ENCODE measurements at regions not wholly inside any gene's neighbourhood (a gene's known extent, or its start where the extent isn't known, plus 50 kb on each side); places are given as distances from the start of the nearest gene placed in this dataset.

DNA sequence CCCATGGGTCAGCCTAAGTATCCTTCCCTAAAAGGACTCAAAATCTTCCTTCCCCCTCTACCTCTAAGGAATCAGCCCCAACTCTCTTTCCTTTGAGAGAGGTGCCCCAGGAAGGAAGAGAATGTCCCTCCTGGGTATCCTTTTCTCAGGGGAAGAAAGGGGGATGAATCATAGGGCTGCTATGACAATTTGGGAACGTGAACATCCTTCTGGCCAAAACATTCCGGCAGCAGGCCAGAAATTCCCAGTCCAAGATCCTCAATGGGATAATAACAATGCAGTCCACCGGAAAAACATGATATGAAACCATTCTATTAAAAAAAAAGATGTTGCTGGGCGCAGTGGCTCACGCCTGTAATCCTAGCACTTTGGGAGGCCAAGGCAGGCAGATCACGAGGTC, 50.8 kb upstream of the CACNA2D3 start:
- Histone ChIP-seq H2AK5ac (ENCODE audit: low read length, severe bottlenecking) (no peak overlapping the region), H3K23ac (ENCODE audit: low read length in 2 of 2) (no peak overlapping the region), H4K8ac (ENCODE audit: low read length) (no peak overlapping the region), H2BK5ac (ENCODE audit: low read depth, low read length, poor library complexity, severe bottlenecking) (no peak overlapping the region), H2BK120ac (ENCODE audit: low read depth, low read length) (no peak overlapping the region), H3K4me1 (ENCODE audit: control insufficient read depth, insufficient read depth, low read depth, low read length) (no peaks in the 10 kb centered on the region), H3K4me2 (ENCODE audit: low read length, poor library complexity, severe bottlenecking) (no peak overlapping the region), H3K36me3 (ENCODE audit: control insufficient read depth in 1 of 2, insufficient read depth in 2 of 2, low read depth in 1 of 2, low read length in 2 of 2) (no peaks in the 10 kb centered on the region), H3K4ac (ENCODE audit: low read depth in 1 of 2, low read length in 2 of 2) (no peak overlapping the region), H3K14ac (ENCODE audit: low read length in 2 of 2) (no peak overlapping the region), H3K18ac (ENCODE audit: low read depth in 1 of 2, low read length in 2 of 2) (no peak overlapping the region), H3K27me3 (ENCODE audit: control insufficient read depth in 1 of 2, insufficient read depth in 1 of 2, low read length in 2 of 2) (no peaks in the 10 kb centered on the region), H2BK15ac (ENCODE audit: low read depth, poor library complexity, severe bottlenecking) (no peak overlapping the region), H3K79me1 (replicated peaks; ENCODE audit: low read length, poor library complexity, severe bottlenecking) (no peaks in the 10 kb centered on the region), H3K9ac (ENCODE audit: low read length) (no peak overlapping the region), H3K9me3 (ENCODE audit: control insufficient read depth, low read length) (peaks cover 13% of the 10 kb centered on the region), H3K27ac (ENCODE audit: low read length, poor library complexity, severe bottlenecking) (no peak overlapping the region), H4K91ac (ENCODE audit: low read length) (no peak overlapping the region), H2AFZ (ENCODE audit: low read depth, low read length) (no peak overlapping the region), H3K4me3 (ENCODE audit: insufficient read depth in 1 of 2, low read depth in 1 of 2, low read length in 2 of 2) (no peak overlapping the region), H2BK12ac (ENCODE audit: low read length in 2 of 2) (no peak overlapping the region)
- DNase-seq, result no peak
- WGBS, result 66% methylated on average over 5 of the region's 6 CpGs

DNA sequence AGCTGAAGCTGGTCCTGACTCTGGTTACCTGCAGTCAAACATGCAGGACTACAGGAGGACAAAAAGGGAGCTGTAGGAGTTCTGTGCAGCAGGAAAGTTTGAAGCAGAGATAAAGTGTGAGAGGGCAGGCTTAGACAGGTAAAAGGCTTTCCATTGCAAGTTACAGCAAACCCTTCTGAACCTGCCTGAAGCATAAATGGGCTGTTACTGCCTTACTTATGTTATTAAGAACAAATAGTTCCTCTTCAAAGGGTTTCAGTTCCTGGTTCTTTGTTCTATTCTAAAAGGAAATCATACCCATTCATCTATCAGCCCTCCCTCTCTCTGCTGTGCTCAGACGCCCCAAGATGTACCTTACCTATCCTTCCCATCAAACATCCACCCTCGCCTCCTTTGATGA, 52.4 kb upstream of the CACNA2D3 start:
- Histone ChIP-seq H3K9me3 (ENCODE audit: control insufficient read depth, low read length) (peaks cover 13% of the 10 kb centered on the region), H3K4ac (ENCODE audit: low read depth in 1 of 2, low read length in 2 of 2) (no peak overlapping the region), H2BK12ac (ENCODE audit: low read length in 2 of 2) (no peak overlapping the region), H2BK120ac (ENCODE audit: low read depth, low read length) (no peak overlapping the region), H2BK15ac (ENCODE audit: low read depth, poor library complexity, severe bottlenecking) (no peak overlapping the region), H4K8ac (ENCODE audit: low read length) (no peak overlapping the region), H4K91ac (ENCODE audit: low read length) (no peak overlapping the region), H3K4me2 (ENCODE audit: low read length, poor library complexity, severe bottlenecking) (no peak overlapping the region), H3K18ac (ENCODE audit: low read depth in 1 of 2, low read length in 2 of 2) (no peak overlapping the region), H2AFZ (ENCODE audit: low read depth, low read length) (no peak overlapping the region), H3K23ac (ENCODE audit: low read length in 2 of 2) (no peak overlapping the region), H2AK5ac (ENCODE audit: low read length, severe bottlenecking) (no peak overlapping the region), H3K4me3 (ENCODE audit: insufficient read depth in 1 of 2, low read depth in 1 of 2, low read length in 2 of 2) (no peak overlapping the region), H3K27me3 (ENCODE audit: control insufficient read depth in 1 of 2, insufficient read depth in 1 of 2, low read length in 2 of 2) (no peaks in the 10 kb centered on the region), H3K27ac (ENCODE audit: low read length, poor library complexity, severe bottlenecking) (no peak overlapping the region), H2BK5ac (ENCODE audit: low read depth, low read length, poor library complexity, severe bottlenecking) (no peak overlapping the region), H3K4me1 (ENCODE audit: control insufficient read depth, insufficient read depth, low read depth, low read length) (no peaks in the 10 kb centered on the region), H3K36me3 (ENCODE audit: control insufficient read depth in 1 of 2, insufficient read depth in 2 of 2, low read depth in 1 of 2, low read length in 2 of 2) (no peaks in the 10 kb centered on the region), H3K9ac (ENCODE audit: low read length) (no peak overlapping the region), H3K79me1 (replicated peaks; ENCODE audit: low read length, poor library complexity, severe bottlenecking) (no peaks in the 10 kb centered on the region), H3K14ac (ENCODE audit: low read length in 2 of 2) (no peak overlapping the region)
- DNase-seq, result no peak
- 64% methylated on average over 2 of the region's 2 CpGs for WGBS

DNA sequence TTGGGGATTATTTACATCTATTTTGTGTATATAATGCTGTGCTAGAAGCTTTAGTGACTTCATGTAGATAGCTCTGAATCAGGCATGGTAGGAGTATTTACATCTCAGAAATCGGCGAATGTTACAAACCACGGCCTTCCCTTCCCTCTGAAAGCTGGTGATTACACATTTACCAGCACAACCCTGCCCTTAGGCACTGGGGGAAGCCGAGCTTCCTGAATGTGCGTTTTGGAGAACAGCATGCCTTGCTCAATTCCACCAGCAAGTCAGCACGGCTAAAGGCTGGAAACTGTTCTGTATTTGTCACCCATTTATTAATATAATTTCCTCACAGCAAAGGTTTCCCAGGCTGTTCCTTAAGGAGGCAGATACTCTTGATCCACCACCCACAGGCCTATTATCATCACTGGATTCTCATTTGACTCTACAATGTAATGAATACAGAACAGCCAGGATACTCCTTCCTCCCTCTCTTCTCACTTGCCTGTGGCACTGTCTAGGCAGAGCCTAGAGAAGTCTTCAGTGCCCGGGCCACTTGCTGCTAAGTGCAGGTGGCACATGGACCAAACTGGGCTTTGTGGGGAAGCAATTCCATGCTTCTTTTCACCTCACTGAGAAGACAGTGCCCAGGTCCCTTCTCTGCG, 55.2 kb upstream of the CACNA2D3 start:
- Histone ChIP-seq H2BK12ac (ENCODE audit: low read length in 2 of 2) (no peak overlapping the region), H2BK120ac (ENCODE audit: low read depth, low read length) (no peak overlapping the region), H3K18ac (ENCODE audit: low read depth in 1 of 2, low read length in 2 of 2) (no peak overlapping the region), H3K4me2 (ENCODE audit: low read length, poor library complexity, severe bottlenecking) (no peak overlapping the region), H2AK5ac (ENCODE audit: low read length, severe bottlenecking) (no peak overlapping the region), H2AFZ (ENCODE audit: low read depth, low read length) (no peak overlapping the region), H3K36me3 (ENCODE audit: control insufficient read depth in 1 of 2, insufficient read depth in 2 of 2, low read depth in 1 of 2, low read length in 2 of 2) (no peaks in the 10 kb centered on the region), H3K4ac (ENCODE audit: low read depth in 1 of 2, low read length in 2 of 2) (no peak overlapping the region), H2BK5ac (ENCODE audit: low read depth, low read length, poor library complexity, severe bottlenecking) (no peak overlapping the region), H2BK15ac (ENCODE audit: low read depth, poor library complexity, severe bottlenecking) (no peak overlapping the region), H3K27ac (ENCODE audit: low read length, poor library complexity, severe bottlenecking) (no peak overlapping the region), H3K9me3 (ENCODE audit: control insufficient read depth, low read length) (peaks cover 13% of the 10 kb centered on the region), H3K27me3 (ENCODE audit: control insufficient read depth in 1 of 2, insufficient read depth in 1 of 2, low read length in 2 of 2) (no peaks in the 10 kb centered on the region), H3K79me1 (replicated peaks; ENCODE audit: low read length, poor library complexity, severe bottlenecking) (no peaks in the 10 kb centered on the region), H3K4me1 (ENCODE audit: control insufficient read depth, insufficient read depth, low read depth, low read length) (no peaks in the 10 kb centered on the region), H4K91ac (ENCODE audit: low read length) (no peak overlapping the region), H3K9ac (ENCODE audit: low read length) (no peak overlapping the region), H4K8ac (ENCODE audit: low read length) (no peak overlapping the region), H3K14ac (ENCODE audit: low read length in 2 of 2) (no peak overlapping the region), H3K23ac (ENCODE audit: low read length in 2 of 2) (no peak overlapping the region), H3K4me3 (ENCODE audit: insufficient read depth in 1 of 2, low read depth in 1 of 2, low read length in 2 of 2) (no peak overlapping the region)
- DNase-seq, result no peak
- 66% methylated on average over 8 of the region's 8 CpGs for WGBS

DNA sequence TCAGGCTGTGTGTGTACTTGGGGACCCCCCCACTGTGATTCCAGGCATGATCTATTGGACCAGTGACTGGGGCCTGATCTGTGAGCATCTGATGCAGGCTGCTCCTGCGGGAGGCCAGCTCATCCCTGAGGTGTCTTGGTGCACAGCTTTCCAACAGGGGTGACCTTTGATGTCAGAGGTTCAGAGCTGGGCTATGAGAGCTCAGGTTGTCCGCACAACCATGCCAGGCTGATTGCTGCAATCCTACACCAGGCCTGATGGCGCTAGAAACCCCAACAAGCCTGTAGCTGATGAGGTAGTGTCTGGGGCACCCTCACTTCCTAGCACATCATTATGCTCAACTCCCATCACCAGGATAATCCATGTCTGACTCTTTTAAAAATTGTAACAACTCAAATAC, 56.1 kb upstream of the CACNA2D3 start:
- Histone ChIP-seq H3K36me3 (ENCODE audit: control insufficient read depth in 1 of 2, insufficient read depth in 2 of 2, low read depth in 1 of 2, low read length in 2 of 2) (no peaks in the 10 kb centered on the region), H3K4ac (ENCODE audit: low read depth in 1 of 2, low read length in 2 of 2) (no peak overlapping the region), H2BK120ac (ENCODE audit: low read depth, low read length) (no peak overlapping the region), H2AK5ac (ENCODE audit: low read length, severe bottlenecking) (no peak overlapping the region), H3K4me3 (ENCODE audit: insufficient read depth in 1 of 2, low read depth in 1 of 2, low read length in 2 of 2) (no peak overlapping the region), H4K8ac (ENCODE audit: low read length) (no peak overlapping the region), H2AFZ (ENCODE audit: low read depth, low read length) (no peak overlapping the region), H2BK5ac (ENCODE audit: low read depth, low read length, poor library complexity, severe bottlenecking) (no peak overlapping the region), H3K14ac (ENCODE audit: low read length in 2 of 2) (no peak overlapping the region), H3K9me3 (ENCODE audit: control insufficient read depth, low read length) (peaks cover 13% of the 10 kb centered on the region), H3K79me1 (replicated peaks; ENCODE audit: low read length, poor library complexity, severe bottlenecking) (no peaks in the 10 kb centered on the region), H3K27me3 (ENCODE audit: control insufficient read depth in 1 of 2, insufficient read depth in 1 of 2, low read length in 2 of 2) (no peaks in the 10 kb centered on the region), H4K91ac (ENCODE audit: low read length) (no peak overlapping the region), H2BK12ac (ENCODE audit: low read length in 2 of 2) (no peak overlapping the region), H2BK15ac (ENCODE audit: low read depth, poor library complexity, severe bottlenecking) (no peak overlapping the region), H3K4me2 (ENCODE audit: low read length, poor library complexity, severe bottlenecking) (no peak overlapping the region), H3K27ac (ENCODE audit: low read length, poor library complexity, severe bottlenecking) (no peak overlapping the region), H3K23ac (ENCODE audit: low read length in 2 of 2) (no peak overlapping the region), H3K4me1 (ENCODE audit: control insufficient read depth, insufficient read depth, low read depth, low read length) (no peaks in the 10 kb centered on the region), H3K18ac (ENCODE audit: low read depth in 1 of 2, low read length in 2 of 2) (no peak overlapping the region), H3K9ac (ENCODE audit: low read length) (no peak overlapping the region)
- DNase-seq, result no peak
- WGBS, result 84% methylated on average over 3 of the region's 3 CpGs
